SK-N-DZ (cell line): ENCODE measurements at regions not wholly inside any gene's neighbourhood (a gene's known extent, or its start where the extent isn't known, plus 50 kb on each side); places are given as distances from the start of the nearest gene placed in this dataset.
"Not testable (repeated sequence)": the region's sequence is repeated elsewhere in the genome, so short reads cannot be mapped to it uniquely, and the experiment has no call there.

Source experiments
- DNase-seq: peaks from one replicate; pipeline ENCODE4 v3.0.0-alpha.2; 2015; ENCODE audit warnings: low spot score

- no peak for DNase-seq
Measured at GRCh38 chr18:43341014-43341413, 63.7 kb upstream of the SYT4 start.

DNA sequence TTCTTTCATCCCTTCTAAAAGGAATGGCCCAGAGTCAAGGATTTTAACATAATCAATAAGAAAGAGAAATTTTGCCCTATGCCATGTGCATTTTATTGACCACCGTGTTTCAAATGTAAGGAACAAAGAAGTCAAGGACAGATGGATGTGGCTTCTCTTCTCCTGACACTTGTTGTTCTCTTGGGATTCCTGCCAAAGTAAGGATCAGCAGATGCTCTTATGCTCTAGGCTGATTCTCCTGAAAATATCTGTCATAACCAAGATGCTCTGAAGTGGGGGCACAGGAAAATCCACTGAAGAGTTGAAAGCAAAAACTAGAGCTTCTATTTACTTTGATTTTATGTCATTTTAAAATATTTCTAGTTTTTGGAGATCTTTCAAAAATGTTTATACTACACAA lies 72.9 kb upstream of the SYT4 start:
- DNase-seq = no peak

DNA sequence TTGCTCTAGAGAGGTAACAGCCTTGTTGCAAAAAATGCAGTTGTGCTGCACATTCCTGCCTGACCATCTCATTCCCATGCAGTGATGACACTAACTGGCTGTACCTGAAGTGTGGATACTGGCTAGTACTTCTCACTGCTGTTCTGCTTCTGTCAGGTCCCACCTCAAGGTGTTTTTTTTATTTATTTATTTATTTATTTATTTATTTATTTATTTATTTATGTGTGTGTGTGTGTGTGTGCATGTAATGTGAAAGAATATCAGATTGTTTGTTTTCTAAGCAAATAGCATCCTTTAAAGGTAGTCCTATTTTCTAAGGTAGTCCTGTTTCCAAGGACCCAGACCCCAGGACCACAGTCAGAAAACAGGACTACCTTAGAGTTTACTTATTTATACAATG lies 87.2 kb upstream of the SYT4 start:
- DNase-seq = no peak

DNA sequence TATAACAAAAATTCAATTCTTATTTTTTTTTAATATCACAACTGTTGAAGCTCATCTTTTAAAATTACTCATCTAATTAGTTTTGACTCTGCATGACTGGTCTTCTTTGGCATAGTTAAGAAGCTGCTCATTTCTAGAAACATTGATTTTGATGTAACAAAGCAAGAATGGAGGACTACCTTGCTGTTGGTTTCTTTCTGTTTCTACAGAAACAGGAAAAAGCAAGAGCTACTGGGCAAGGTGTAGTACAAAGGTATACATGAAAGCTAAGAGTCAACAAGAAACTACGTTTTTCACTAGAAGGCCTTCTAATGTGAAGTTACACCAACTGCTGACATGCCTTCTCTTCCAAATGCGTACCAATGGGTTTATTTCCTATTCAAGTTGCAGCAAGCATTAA lies 90.6 kb upstream of the SYT4 start:
- DNase-seq = no peak

DNA sequence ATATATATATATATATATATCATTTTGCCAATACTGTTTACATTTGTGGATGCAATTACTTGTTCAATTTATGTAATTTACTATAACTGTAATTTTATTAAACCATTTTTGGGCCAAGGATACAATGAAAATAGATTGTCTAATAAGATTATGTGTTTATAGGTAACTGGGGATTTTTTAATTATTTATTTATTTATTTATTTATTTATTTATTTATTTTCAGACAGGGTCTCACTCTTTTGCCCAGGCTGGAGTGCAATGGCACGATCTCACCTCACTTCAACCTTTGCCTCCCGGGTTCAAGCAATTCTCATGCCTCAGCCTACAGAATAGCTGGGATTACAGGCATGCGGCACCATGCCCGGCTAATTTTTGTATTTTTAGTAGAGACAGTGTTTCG lies 92.0 kb upstream of the SYT4 start:
- DNase-seq = not testable (repeated sequence)

DNA sequence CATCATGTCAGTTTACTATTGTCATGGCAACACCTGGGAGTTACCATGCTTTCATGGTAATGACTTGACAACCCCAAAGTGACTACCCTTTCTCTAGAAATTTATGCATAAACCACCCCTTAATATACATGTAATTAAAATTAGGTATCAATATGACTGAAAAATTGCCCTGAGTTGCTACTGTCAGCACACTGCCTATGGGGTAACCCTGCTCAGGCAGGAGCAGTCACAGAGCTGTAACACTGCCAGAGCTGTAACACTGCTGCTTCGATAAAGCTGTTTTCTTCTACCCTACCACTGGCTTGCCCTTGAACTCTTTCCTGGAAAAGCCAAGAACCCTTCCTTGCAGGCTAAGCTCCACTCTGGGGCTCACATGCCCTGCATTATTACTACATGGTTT lies 95.5 kb upstream of the SYT4 start:
- no peak for DNase-seq

- no peak for DNase-seq
Measured at GRCh38 chr18:43380104-43380672, 102.9 kb upstream of the SYT4 start.

DNA sequence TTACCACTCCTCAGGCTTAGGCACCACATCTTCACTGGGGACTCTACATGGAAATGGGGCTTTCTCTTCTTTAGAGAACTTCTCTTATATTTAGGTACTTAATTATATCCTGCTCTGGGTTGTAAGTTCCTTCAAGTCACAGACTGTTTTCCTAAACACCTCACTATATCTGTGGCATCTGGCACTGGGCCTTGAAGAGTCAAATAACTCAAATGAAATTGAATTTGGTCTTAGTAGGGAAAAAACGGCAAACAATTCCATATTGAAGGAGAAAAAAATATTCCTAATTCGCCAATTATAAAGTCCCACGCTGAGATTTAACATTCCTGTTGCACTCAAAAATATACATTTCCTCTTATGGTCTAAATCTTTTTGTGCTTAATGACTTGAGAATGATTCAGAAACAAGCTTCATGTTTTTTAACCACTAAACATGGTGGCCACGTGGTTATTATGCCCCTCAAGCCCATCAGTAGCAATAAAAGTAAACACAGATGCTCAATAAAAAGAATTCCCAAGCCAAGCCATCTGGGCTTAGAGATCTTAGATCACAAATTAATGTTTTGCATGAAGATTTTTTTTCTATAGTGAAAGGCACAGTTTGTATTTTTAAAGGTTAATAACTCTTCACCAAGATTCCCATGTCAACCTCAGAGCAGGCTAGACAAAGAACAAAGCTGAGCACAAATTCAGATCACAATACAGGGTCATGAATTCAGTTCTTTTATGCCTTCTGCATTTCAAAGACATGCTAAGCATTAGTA lies 105.5 kb upstream of the SYT4 start:
- no peak for DNase-seq

GRCh38 chr18:43389163-43389562 lies 111.9 kb upstream of the SYT4 start:
- DNase-seq = no peak

DNA sequence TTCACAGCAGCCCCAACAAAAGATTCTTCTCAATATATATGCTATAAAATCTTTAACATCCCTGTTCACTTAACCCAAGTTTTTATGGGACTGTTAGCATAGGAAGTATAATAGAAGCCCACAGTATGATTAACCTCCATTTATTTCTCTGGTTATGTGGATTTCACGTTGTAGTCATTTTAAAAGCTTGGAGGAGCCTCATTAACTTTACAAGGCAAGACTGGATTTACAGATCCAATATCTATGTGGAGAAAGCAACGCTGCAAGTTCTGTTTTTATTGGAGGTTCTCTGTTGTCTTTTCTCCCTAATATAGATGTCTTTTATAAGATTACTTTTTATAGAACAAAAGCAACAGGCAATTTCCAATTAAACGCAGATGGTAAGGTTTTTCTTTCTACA lies 114.9 kb upstream of the SYT4 start:
- DNase-seq = no peak

- no peak for DNase-seq
Measured at GRCh38 chr18:43393174-43393573, 115.9 kb upstream of the SYT4 start.

DNA sequence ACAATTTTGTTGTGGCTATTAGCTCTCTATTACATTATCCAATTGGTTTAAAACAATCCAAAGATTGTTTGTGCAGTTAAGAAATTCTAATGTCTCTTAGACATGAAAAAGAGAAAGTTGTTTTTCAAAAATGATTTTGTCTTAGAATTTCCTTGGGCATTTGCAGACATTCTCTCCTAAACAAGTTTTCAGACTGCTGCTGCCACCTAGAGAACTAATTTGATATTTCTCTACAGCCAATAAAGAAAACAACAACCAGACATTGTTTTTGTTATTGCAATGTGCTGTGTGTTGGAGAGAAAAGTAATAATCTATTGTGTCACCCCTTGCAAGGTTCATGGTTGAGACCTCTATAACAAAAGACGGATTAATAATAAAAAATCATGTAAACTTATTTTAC lies 119.0 kb upstream of the SYT4 start:
- DNase-seq = peak; percentile 44

- no peak for DNase-seq
Measured at GRCh38 chr18:43398601-43399000, 121.3 kb upstream of the SYT4 start.

- DNase-seq = no peak
Measured at GRCh38 chr18:43405097-43405496, 127.8 kb upstream of the SYT4 start.

- DNase-seq = no peak
Measured at GRCh38 chr18:43414006-43414405, 136.7 kb upstream of the SYT4 start.

- DNase-seq = no peak
Measured at GRCh38 chr18:43420091-43420490, 142.8 kb upstream of the SYT4 start.

- no peak for DNase-seq
Measured at GRCh38 chr18:43420950-43421349, 143.7 kb upstream of the SYT4 start.

- peak; percentile 79 for DNase-seq
Measured at GRCh38 chr18:43422518-43422917, 145.2 kb upstream of the SYT4 start.

DNA sequence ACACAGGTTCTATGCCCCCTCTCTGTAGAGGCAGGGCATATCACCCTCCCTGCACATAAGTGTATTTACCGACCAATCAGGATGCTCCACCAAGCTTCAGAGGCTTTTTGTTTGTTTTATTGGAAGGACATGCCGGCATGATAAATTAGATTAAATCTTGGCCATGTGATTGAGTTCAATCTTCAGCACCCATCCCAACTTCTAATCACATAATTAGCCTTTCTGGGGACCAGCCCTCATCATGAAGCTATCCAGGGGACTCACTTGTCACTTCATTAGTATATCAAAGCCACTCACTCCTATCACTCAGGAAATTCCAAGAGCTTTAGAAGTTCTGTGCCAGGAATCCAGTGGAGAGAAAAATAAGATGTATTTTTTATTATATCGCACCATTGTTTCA lies 158.6 kb upstream of the SYT4 start:
- peak; percentile 15 for DNase-seq

GRCh38 chr18:43442131-43442530 lies 164.8 kb upstream of the SYT4 start:
- DNase-seq = no peak

- DNase-seq = no peak
Measured at GRCh38 chr18:43442571-43442970, 165.3 kb upstream of the SYT4 start.

- no peak for DNase-seq
Measured at GRCh38 chr18:43465483-43465882, 188.2 kb upstream of the SYT4 start.

GRCh38 chr18:43471873-43472272 lies 194.6 kb upstream of the SYT4 start:
- DNase-seq = no peak

DNA sequence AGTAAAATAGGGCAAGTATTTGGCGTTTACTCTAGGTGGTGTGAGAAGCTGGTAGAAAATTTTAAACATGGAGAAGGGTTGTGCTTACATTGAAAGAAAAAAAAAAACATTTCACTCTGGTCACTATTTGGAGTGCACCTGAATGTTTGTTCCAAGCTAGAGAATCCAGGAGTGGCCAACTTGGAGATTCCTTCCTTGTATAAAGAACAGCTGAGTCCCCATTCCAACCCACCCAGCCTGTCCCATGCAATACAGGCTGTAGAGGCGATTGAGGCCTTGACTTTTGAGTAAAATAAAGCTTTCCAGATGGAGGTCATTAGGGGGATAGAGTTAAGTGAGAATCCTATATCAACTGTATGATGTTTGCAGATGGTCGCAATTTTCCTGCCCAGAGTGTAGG lies 203.8 kb upstream of the SYT4 start:
- DNase-seq = no peak
